ENCODE measurements at regions not wholly inside any gene's neighbourhood (a gene's known extent, or its start where the extent isn't known, plus 50 kb on each side); places are given as distances from the start of the nearest gene placed in this dataset.

DNA sequence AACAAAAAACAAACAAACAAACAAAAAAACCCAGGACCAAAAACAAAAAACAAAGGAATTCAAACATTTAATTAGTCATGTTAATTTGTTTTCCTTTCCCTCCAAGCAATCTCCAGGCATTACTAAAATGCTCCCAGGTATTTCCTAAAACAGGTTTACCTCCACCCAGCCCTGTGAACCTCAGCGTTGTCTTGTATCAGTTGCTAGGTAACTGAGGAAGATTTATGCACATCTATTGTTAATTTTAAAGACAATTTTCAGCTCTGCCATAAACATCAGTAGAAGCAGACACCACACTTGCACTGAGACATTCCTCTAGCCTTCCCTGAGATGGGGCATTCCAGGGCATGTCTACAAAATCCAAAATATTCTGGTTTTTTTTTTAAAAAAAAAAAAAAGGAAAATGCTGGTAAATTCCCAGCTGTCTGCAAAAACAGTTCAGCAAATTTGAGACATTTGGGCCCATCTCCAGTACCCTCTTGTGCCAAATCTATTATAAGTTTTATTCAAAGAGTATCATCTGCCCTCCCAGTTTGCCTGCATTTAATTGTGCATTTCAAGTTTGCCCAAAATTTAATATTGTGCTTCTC is 227.6 kb downstream of the ADAMTS9 start:
- H2BK120ac ChIP-seq (ENCODE audit: insufficient read depth, low read length, poor library complexity) = no peak overlapping the region
- H2BK5ac ChIP-seq (ENCODE audit: low read depth, low read length, poor library complexity) = no peak overlapping the region

GRCh38 chr3:64459711-64460110 is 228.1 kb downstream of the ADAMTS9 start:
- no peak overlapping the region for H3K4me3 ChIP-seq (ENCODE audit: low read depth, low read length)
- H3K79me2 ChIP-seq (ENCODE audit: control insufficient read depth, insufficient read depth, low read length, poor library complexity) = no peaks in the 10 kb centered on the region
- no peak overlapping the region for H4K12ac ChIP-seq (ENCODE audit: low read depth, low read length)
- DNase-seq = peak in 1 of 2 donors; percentile 56
- peaks cover 0 to 3% of the 10 kb centered on the region in 2 experiments for H3K4me1 ChIP-seq (ENCODE audit: control insufficient read depth in 1 of 2, insufficient read depth in 2 of 2, low read length in 2 of 2)
- H4K8ac ChIP-seq (ENCODE audit: low read depth, low read length) = no peak overlapping the region
- no peak overlapping the region for H2AK5ac ChIP-seq (ENCODE audit: low read length)
- H3K27ac ChIP-seq (ENCODE audit: low read depth, low read length) = no peak overlapping the region
- no peak overlapping the region for H3K4me2 ChIP-seq (ENCODE audit: low read length)
- no peak overlapping the region for H3K9ac ChIP-seq (ENCODE audit: low read length)
- H3K23ac ChIP-seq (ENCODE audit: low read length) = no peak overlapping the region
- no peak overlapping the region for H4K91ac ChIP-seq (ENCODE audit: low read depth, low read length)
- no CpG with 5 or more reads among the region's 4 CpGs for WGBS (ENCODE audit: extremely low coverage, insufficient coverage, insufficient read length)
- no peak overlapping the region for H3K4ac ChIP-seq (ENCODE audit: low read depth, low read length)
- no peaks in the 10 kb centered on the region for H3K36me3 ChIP-seq (ENCODE audit: control insufficient read depth in 1 of 2, insufficient read depth in 2 of 2, low read length in 2 of 2)
- no peak overlapping the region for H2AFZ ChIP-seq (ENCODE audit: insufficient read depth, low read length, poor library complexity)
- H2BK12ac ChIP-seq (ENCODE audit: low read length) = no peak overlapping the region
- H3K14ac ChIP-seq (ENCODE audit: low read length) = no peak overlapping the region
- no peaks in the 10 kb centered on the region for H3K27me3 ChIP-seq (ENCODE audit: insufficient read depth, low read length)
- no peaks in the 10 kb centered on the region for H3K9me3 ChIP-seq (ENCODE audit: insufficient read depth, low read depth, low read length)
- H2BK120ac ChIP-seq (ENCODE audit: insufficient read depth, low read length, poor library complexity) = no peak overlapping the region
- H3K79me1 ChIP-seq (ENCODE audit: low read length) = peaks cover 4% of the 10 kb centered on the region
- H3K18ac ChIP-seq (ENCODE audit: low read length) = no peak overlapping the region
- H2BK5ac ChIP-seq (ENCODE audit: low read depth, low read length, poor library complexity) = no peak overlapping the region

More for the DNA sequence above, 227.6 kb downstream of the ADAMTS9 start:
- Histone ChIP-seq H2AFZ (ENCODE audit: insufficient read depth, low read length, poor library complexity) (no peak overlapping the region), H3K4me2 (ENCODE audit: low read length) (no peak overlapping the region), H3K27me3 (ENCODE audit: insufficient read depth, low read length) (no peaks in the 10 kb centered on the region), H2AK5ac (ENCODE audit: low read length) (no peak overlapping the region), H3K36me3 (ENCODE audit: control insufficient read depth in 1 of 2, insufficient read depth in 2 of 2, low read length in 2 of 2) (no peaks in the 10 kb centered on the region), H3K14ac (ENCODE audit: low read length) (no peak overlapping the region), H2BK12ac (ENCODE audit: low read length) (no peak overlapping the region), H4K91ac (ENCODE audit: low read depth, low read length) (no peak overlapping the region), H3K18ac (ENCODE audit: low read length) (no peak overlapping the region), H3K9me3 (ENCODE audit: insufficient read depth, low read depth, low read length) (no peaks in the 10 kb centered on the region), H3K79me1 (ENCODE audit: low read length) (peaks cover 4% of the 10 kb centered on the region), H3K23ac (ENCODE audit: low read length) (no peak overlapping the region), H3K79me2 (ENCODE audit: control insufficient read depth, insufficient read depth, low read length, poor library complexity) (no peaks in the 10 kb centered on the region), H3K4ac (ENCODE audit: low read depth, low read length) (no peak overlapping the region), H3K4me3 (ENCODE audit: low read depth, low read length) (no peak overlapping the region), H3K27ac (ENCODE audit: low read depth, low read length) (no peak overlapping the region), H3K9ac (ENCODE audit: low read length) (no peak overlapping the region), H4K8ac (ENCODE audit: low read depth, low read length) (no peak overlapping the region), H4K12ac (ENCODE audit: low read depth, low read length) (no peak overlapping the region), H3K4me1 (ENCODE audit: control insufficient read depth in 1 of 2, insufficient read depth in 2 of 2, low read length in 2 of 2) (peaks cover 0 to 3% of the 10 kb centered on the region in 2 experiments)
- peak in 1 of 2 donors; percentile 64 for DNase-seq
- no CpG with 5 or more reads among the region's 1 CpG for WGBS (ENCODE audit: extremely low coverage, insufficient coverage, insufficient read length)

GRCh38 chr3:64457811-64458210 is 230.0 kb downstream of the ADAMTS9 start:
- WGBS (ENCODE audit: extremely low coverage, insufficient coverage, insufficient read length) = no CpG with 5 or more reads among the region's 5 CpGs
- Histone ChIP-seq H3K4me3 (ENCODE audit: low read depth, low read length) (no peak overlapping the region), H3K4me1 (ENCODE audit: control insufficient read depth in 1 of 2, insufficient read depth in 2 of 2, low read length in 2 of 2) (peaks cover 4 to 5% of the 10 kb centered on the region in 2 experiments), H4K12ac (ENCODE audit: low read depth, low read length) (no peak overlapping the region), H3K27me3 (ENCODE audit: insufficient read depth, low read length) (no peaks in the 10 kb centered on the region), H3K27ac (ENCODE audit: low read depth, low read length) (no peak overlapping the region), H3K18ac (ENCODE audit: low read length) (no peak overlapping the region), H2BK120ac (ENCODE audit: insufficient read depth, low read length, poor library complexity) (no peak overlapping the region), H4K8ac (ENCODE audit: low read depth, low read length) (no peak overlapping the region), H2BK5ac (ENCODE audit: low read depth, low read length, poor library complexity) (no peak overlapping the region), H2AFZ (ENCODE audit: insufficient read depth, low read length, poor library complexity) (no peak overlapping the region), H3K9ac (ENCODE audit: low read length) (no peak overlapping the region), H3K9me3 (ENCODE audit: insufficient read depth, low read depth, low read length) (no peaks in the 10 kb centered on the region), H3K79me1 (ENCODE audit: low read length) (peaks cover 6% of the 10 kb centered on the region), H3K4ac (ENCODE audit: low read depth, low read length) (no peak overlapping the region), H3K23ac (ENCODE audit: low read length) (no peak overlapping the region), H2BK12ac (ENCODE audit: low read length) (peak overlapping the region; percentile 30), H3K36me3 (ENCODE audit: control insufficient read depth in 1 of 2, insufficient read depth in 2 of 2, low read length in 2 of 2) (no peaks in the 10 kb centered on the region), H3K79me2 (ENCODE audit: control insufficient read depth, insufficient read depth, low read length, poor library complexity) (no peaks in the 10 kb centered on the region), H3K4me2 (ENCODE audit: low read length) (no peak overlapping the region), H2AK5ac (ENCODE audit: low read length) (no peak overlapping the region), H4K91ac (ENCODE audit: low read depth, low read length) (no peak overlapping the region), H3K14ac (ENCODE audit: low read length) (no peak overlapping the region)
- DNase-seq = no peak

- no peak overlapping the region for H3K18ac ChIP-seq (ENCODE audit: low read length)
- H2AFZ ChIP-seq (ENCODE audit: insufficient read depth, low read length, poor library complexity) = no peak overlapping the region
- no peaks in the 10 kb centered on the region for H3K79me2 ChIP-seq (ENCODE audit: control insufficient read depth, insufficient read depth, low read length, poor library complexity)
- no peak overlapping the region for H3K4ac ChIP-seq (ENCODE audit: low read depth, low read length)
- no peak overlapping the region for H3K4me2 ChIP-seq (ENCODE audit: low read length)
- H2BK5ac ChIP-seq (ENCODE audit: low read depth, low read length, poor library complexity) = no peak overlapping the region
- no peak overlapping the region for H3K23ac ChIP-seq (ENCODE audit: low read length)
- no peaks in the 10 kb centered on the region for H3K9me3 ChIP-seq (ENCODE audit: insufficient read depth, low read depth, low read length)
- H3K27ac ChIP-seq (ENCODE audit: low read depth, low read length) = no peak overlapping the region
- no peaks in the 10 kb centered on the region for H3K36me3 ChIP-seq (ENCODE audit: control insufficient read depth in 1 of 2, insufficient read depth in 2 of 2, low read length in 2 of 2)
- H3K9ac ChIP-seq (ENCODE audit: low read length) = no peak overlapping the region
- H3K4me3 ChIP-seq (ENCODE audit: low read depth, low read length) = no peak overlapping the region
- H3K14ac ChIP-seq (ENCODE audit: low read length) = no peak overlapping the region
- DNase-seq = peak in 1 of 2 donors; percentile 9
- H4K91ac ChIP-seq (ENCODE audit: low read depth, low read length) = no peak overlapping the region
- no peak overlapping the region for H4K12ac ChIP-seq (ENCODE audit: low read depth, low read length)
- no peak overlapping the region for H2AK5ac ChIP-seq (ENCODE audit: low read length)
- no peak overlapping the region for H2BK12ac ChIP-seq (ENCODE audit: low read length)
- H4K8ac ChIP-seq (ENCODE audit: low read depth, low read length) = no peak overlapping the region
- peaks cover 4 to 5% of the 10 kb centered on the region in 2 experiments for H3K4me1 ChIP-seq (ENCODE audit: control insufficient read depth in 1 of 2, insufficient read depth in 2 of 2, low read length in 2 of 2)
- H3K79me1 ChIP-seq (ENCODE audit: low read length) = peaks cover 6% of the 10 kb centered on the region
- no peaks in the 10 kb centered on the region for H3K27me3 ChIP-seq (ENCODE audit: insufficient read depth, low read length)
- no CpG with 5 or more reads among the region's 2 CpGs for WGBS (ENCODE audit: extremely low coverage, insufficient coverage, insufficient read length)
- no peak overlapping the region for H2BK120ac ChIP-seq (ENCODE audit: insufficient read depth, low read length, poor library complexity)
Observed at GRCh38 chr3:64456674-64457073, 231.1 kb downstream of the ADAMTS9 start.

All from trophoblast cell (in vitro differentiated cells and primary cell).